Right atrium auricular region (tissue), 2 donors: ENCODE measurements at regions not wholly inside any gene's neighbourhood (a gene's known extent, or its start where the extent isn't known, plus 50 kb on each side); places are given as distances from the start of the nearest gene placed in this dataset.

Experiments used
- DNase-seq: peaks from one replicate; pipeline ENCODE4 v3.0.0-alpha.2; 2019; ENCODE audit warnings: low spot score
- H3K27ac ChIP-seq, 2 donors: fragments of 200-600 bp; sonication (generic); 1 replicate in 1 of 2; 2 replicates in 1 of 2; pipeline ENCODE4 v1.5.1; 2016 to 2019
- H3K27me3 ChIP-seq, 2 donors: fragments of 200-600 bp; sonication (generic); one replicate each; pipeline versions ENCODE4 v1.5.1 to v1.6.0; 2017 to 2019
- H3K36me3 ChIP-seq: fragments of 200-600 bp; sonication (generic); one replicate; pipeline ENCODE4 v1.5.1; 2016
- H3K4me1 ChIP-seq, 2 donors: fragments of 200-600 bp; sonication (generic); one replicate each; pipeline versions ENCODE4 v1.5.1 to v1.6.0; 2017 to 2019
- H3K4me3 ChIP-seq, 2 donors: fragments of 200-600 bp; sonication (generic); 1 replicate in 1 of 2; 2 replicates in 1 of 2; pipeline ENCODE4 v1.5.1; 2017 to 2019; ENCODE audit warnings: mild to moderate bottlenecking in 1 of 2, moderate library complexity in 1 of 2
- H3K9me3 ChIP-seq, 2 donors: fragments of 200-600 bp; sonication (generic); one replicate each; pipeline ENCODE4 v1.5.1; 2019
- CTCF ChIP-seq, 2 donors: fragments of 200-600 bp; sonication (generic); IDR thresholded peaks; one replicate each; pipeline ENCODE4 v1.5.1; 2019; ENCODE audit warnings: antibody characterized with exemption in 2 of 2

- Histone ChIP-seq H3K9me3 (no peaks in the 10 kb centered on the region), H3K36me3 (no peaks in the 10 kb centered on the region), H3K27ac (no peak overlapping the region), H3K4me3 (no peak overlapping the region), H3K27me3 (no peaks in the 10 kb centered on the region), H3K4me1 (peaks cover 0 to 30% of the 10 kb centered on the region in 2 donors)
- no peak for TF ChIP-seq CTCF (IDR thresholded peaks at IDR 0.05)
- DNase-seq = no peak
Measured at GRCh38 chr11:123305601-123306375, 110.7 kb upstream of the CLMP start.

GRCh38 chr11:123304828-123305466 is 109.9 kb upstream of the CLMP start:
- Histone ChIP-seq H3K27me3 (no peaks in the 10 kb centered on the region), H3K36me3 (no peaks in the 10 kb centered on the region), H3K4me1 (peaks cover 0 to 30% of the 10 kb centered on the region in 2 donors), H3K27ac (no peak overlapping the region), H3K4me3 (no peak overlapping the region), H3K9me3 (no peaks in the 10 kb centered on the region)
- TF ChIP-seq CTCF (IDR thresholded peaks at IDR 0.05) = no peak
- no peak for DNase-seq

GRCh38 chr11:123303924-123304323 is 108.9 kb upstream of the CLMP start:
- H3K4me3 ChIP-seq = no peak overlapping the region
- H3K36me3 ChIP-seq = no peaks in the 10 kb centered on the region
- no peak for DNase-seq
- peaks cover 0 to 30% of the 10 kb centered on the region in 2 donors for H3K4me1 ChIP-seq
- no peaks in the 10 kb centered on the region for H3K27me3 ChIP-seq
- TF ChIP-seq CTCF (IDR thresholded peaks at IDR 0.05) = no peak
- H3K27ac ChIP-seq = no peak overlapping the region
- no peaks in the 10 kb centered on the region for H3K9me3 ChIP-seq

GRCh38 chr11:123302751-123303195 is 107.7 kb upstream of the CLMP start:
- no peak for TF ChIP-seq CTCF (IDR thresholded peaks at IDR 0.05)
- Histone ChIP-seq H3K36me3 (no peaks in the 10 kb centered on the region), H3K4me1 (peaks cover 0 to 20% of the 10 kb centered on the region in 2 donors), H3K27me3 (no peaks in the 10 kb centered on the region), H3K9me3 (no peaks in the 10 kb centered on the region), H3K4me3 (no peak overlapping the region), H3K27ac (no peak overlapping the region)
- DNase-seq = no peak

- H3K9me3 ChIP-seq = no peaks in the 10 kb centered on the region
- H3K27ac ChIP-seq = peak overlapping the region in 1 of 2 donors; percentile 21
- H3K4me3 ChIP-seq = peak overlapping the region; percentile 26 to 49
- H3K36me3 ChIP-seq = no peaks in the 10 kb centered on the region
- H3K4me1 ChIP-seq = peaks cover 0 to 16% of the 10 kb centered on the region in 2 donors
- DNase-seq = no peak
- H3K27me3 ChIP-seq = no peaks in the 10 kb centered on the region
- peak; percentile 91 to 99 for TF ChIP-seq CTCF (IDR thresholded peaks at IDR 0.05)
Measured at GRCh38 chr11:123301696-123302400, 106.8 kb upstream of the CLMP start.
